GM12865 (cell line): ENCODE measurements at regions not wholly inside any gene's neighbourhood (a gene's known extent, or its start where the extent isn't known, plus 50 kb on each side); places are given as distances from the start of the nearest gene placed in this dataset.

Source experiments
- DNase-seq: peaks from one replicate; pipeline ENCODE4 v3.0.0; 2010; ENCODE audit warnings: low read depth
- H3K4me3 ChIP-seq: 2 replicates; pipeline ENCODE4 v1.5.1; 2011; ENCODE audit warnings: mild to moderate bottlenecking, low read depth, low read length, control low read depth
- TF ChIP-seq, protein P1 (sequence below): IDR thresholded peaks from 2 replicates; pipeline ENCODE4 v1.5.1; 2011; ENCODE audit warnings: low read length, control low read depth, low read depth, inconsistent platforms; ENCODE audit not compliant: insufficient read depth; ENCODE audit errors: missing control alignments

DNA sequence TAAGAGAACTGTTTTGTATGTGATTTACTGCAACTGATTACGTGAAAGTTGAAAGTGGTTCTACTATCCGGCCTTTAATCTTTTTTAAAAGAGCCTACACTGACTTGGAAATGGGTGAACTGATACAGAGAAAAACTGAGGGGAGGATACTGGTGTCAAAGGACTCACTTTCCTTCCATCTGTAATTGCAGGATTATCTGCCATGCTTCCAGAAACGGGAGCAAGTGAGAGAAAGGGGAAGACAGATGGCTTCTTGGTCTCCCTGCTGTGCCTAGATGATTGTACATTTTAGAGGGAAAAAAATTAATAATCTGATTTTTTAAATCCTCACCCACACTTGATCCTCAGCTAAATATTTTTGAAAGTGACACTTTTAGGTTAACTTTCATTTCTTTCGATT is 88.3 kb upstream of the GRID2 start:
- TF ChIP-seq, protein P1, sequence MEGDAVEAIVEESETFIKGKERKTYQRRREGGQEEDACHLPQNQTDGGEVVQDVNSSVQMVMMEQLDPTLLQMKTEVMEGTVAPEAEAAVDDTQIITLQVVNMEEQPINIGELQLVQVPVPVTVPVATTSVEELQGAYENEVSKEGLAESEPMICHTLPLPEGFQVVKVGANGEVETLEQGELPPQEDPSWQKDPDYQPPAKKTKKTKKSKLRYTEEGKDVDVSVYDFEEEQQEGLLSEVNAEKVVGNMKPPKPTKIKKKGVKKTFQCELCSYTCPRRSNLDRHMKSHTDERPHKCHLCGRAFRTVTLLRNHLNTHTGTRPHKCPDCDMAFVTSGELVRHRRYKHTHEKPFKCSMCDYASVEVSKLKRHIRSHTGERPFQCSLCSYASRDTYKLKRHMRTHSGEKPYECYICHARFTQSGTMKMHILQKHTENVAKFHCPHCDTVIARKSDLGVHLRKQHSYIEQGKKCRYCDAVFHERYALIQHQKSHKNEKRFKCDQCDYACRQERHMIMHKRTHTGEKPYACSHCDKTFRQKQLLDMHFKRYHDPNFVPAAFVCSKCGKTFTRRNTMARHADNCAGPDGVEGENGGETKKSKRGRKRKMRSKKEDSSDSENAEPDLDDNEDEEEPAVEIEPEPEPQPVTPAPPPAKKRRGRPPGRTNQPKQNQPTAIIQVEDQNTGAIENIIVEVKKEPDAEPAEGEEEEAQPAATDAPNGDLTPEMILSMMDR, result no peak
- DNase-seq, result no peak
- no peak overlapping the region for H3K4me3 ChIP-seq

DNA sequence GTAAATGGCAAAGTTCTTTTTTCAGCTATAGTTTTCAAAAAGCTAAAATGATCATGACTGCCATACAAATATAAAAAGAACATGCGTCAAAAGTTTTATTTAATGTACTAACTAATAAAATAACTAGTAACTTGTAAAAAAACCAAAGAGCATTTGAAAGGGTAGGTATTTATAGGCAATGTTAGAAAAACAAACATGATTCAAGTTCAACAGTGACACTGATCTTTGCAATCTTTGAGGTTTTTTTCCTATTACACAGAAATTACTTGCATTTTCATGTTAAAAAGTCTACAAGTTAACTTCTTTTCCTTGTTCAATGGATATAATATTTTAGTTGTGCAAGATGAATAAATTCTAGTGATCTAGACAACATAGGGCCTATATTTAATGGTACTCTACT is 72.3 kb upstream of the GRID2 start:
- no peak for DNase-seq
- TF ChIP-seq, protein P1, result no peak
- H3K4me3 ChIP-seq, result no peak overlapping the region

GRCh38 chr4:92232566-92232965 is 71.2 kb upstream of the GRID2 start:
- H3K4me3 ChIP-seq, result no peak overlapping the region
- TF ChIP-seq, protein P1, result no peak
- DNase-seq, result no peak

DNA sequence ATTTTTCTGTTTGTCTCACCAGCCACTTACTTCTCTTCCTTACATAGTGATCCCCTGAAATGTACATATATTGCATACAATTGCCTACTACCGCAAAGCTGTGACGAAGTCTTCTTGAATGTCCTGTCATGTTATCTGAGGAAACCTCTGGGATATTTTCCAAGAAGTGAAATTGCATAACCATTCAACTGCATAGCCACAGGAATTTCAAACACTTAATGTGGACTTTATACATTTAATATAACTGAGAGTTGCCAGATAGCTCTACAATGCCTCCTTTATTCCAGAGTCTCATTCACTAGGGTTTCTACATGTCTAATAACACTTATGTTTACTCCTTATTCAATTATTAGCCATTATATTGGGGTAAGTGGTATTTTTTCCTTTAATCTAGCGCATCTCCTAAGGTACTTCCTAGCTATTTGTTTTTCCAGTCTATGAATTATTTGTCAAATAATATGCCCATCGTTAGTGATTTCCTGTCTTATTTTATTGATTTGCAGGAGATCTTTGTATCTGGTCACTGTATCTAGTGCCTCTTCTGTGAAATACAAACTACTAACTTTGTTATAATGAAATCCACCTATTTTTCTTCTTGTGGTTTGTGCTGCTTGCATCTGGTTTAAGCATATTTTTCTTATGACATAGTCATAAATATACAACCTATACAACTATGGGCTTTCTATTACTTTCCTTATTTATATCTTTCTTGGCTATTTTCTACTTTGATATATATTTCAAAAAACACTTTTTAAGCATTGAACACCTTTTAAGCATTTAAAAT is 69.2 kb upstream of the GRID2 start:
- TF ChIP-seq, protein P1, result no peak
- DNase-seq, result no peak
- no peak overlapping the region for H3K4me3 ChIP-seq

GRCh38 chr4:92235731-92236130 is 68.0 kb upstream of the GRID2 start:
- no peak overlapping the region for H3K4me3 ChIP-seq
- DNase-seq, result no peak
- TF ChIP-seq, protein P1, result no peak

- DNase-seq, result no peak
- no peak overlapping the region for H3K4me3 ChIP-seq
- TF ChIP-seq, protein P1, result no peak
Observed at GRCh38 chr4:92236877-92237276, 66.9 kb upstream of the GRID2 start.

- TF ChIP-seq, protein P1, result no peak
- DNase-seq, result no peak
- no peak overlapping the region for H3K4me3 ChIP-seq
Observed at GRCh38 chr4:92237559-92237958, 66.2 kb upstream of the GRID2 start.
